A172 (cell line): ENCODE measurements at regions not wholly inside any gene's neighbourhood (a gene's known extent, or its start where the extent isn't known, plus 50 kb on each side); places are given as distances from the start of the nearest gene placed in this dataset.
A peak's percentile ranks its signal among the peaks of the same experiment; 100 is the strongest.

Source experiments
- DNase-seq: peaks from one replicate; pipeline ENCODE4 v3.0.0-alpha.2; 2015; ENCODE audit warnings: low spot score

- DNase-seq, result peak; percentile 9
These were observed 169.3 kb upstream of the LRRN1 start for GRCh38 chr3:3629911-3630310.

DNA sequence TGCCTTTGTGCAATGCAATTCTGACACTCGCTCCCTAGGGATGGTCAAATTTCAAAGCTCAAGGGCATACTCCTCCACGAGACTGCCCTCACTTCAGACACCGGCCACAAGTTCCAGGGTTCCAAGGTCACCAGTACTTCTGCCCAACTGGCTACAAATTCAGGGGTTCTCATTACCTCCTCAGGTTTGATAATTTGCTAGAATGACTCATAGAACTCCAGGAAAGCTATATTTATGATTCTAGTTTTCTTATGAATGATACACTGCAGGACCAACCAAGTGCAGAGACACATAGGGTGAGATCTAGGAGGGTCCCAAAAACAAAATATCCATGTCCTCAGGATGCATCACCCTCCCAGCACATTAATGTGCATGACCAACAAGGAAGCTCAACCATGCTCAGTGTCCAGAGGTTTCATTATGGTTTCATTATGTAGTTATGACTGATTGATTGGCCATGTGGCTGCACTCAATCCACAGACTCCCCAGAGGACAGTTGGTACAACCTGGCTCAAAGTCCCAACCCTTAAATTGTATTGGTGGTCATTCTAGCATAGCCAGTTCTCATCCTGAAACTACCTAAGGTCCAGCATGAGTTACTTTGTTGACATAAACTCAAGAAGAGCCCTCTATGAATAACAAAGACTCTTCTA is 170.4 kb upstream of the LRRN1 start:
- no peak for DNase-seq

DNA sequence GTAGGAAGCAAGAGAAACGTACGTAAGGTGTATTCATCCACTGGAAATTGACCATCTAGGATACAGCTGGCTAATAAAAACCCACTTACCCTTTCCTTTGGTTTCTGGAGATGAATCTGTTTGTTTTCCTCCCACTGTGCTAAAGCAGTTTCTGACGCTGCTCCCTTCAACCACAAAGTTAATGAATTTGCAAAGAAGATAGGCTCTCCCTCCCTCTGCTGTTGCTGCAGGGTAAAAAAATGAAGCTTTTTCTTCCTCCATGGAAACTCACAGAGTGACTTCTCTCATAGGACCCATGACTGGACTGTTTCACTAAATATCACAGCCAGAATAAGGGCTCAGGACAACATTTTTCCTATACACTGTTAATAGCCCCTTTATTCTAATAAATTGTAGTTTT is 172.1 kb upstream of the LRRN1 start:
- DNase-seq, result no peak

DNA sequence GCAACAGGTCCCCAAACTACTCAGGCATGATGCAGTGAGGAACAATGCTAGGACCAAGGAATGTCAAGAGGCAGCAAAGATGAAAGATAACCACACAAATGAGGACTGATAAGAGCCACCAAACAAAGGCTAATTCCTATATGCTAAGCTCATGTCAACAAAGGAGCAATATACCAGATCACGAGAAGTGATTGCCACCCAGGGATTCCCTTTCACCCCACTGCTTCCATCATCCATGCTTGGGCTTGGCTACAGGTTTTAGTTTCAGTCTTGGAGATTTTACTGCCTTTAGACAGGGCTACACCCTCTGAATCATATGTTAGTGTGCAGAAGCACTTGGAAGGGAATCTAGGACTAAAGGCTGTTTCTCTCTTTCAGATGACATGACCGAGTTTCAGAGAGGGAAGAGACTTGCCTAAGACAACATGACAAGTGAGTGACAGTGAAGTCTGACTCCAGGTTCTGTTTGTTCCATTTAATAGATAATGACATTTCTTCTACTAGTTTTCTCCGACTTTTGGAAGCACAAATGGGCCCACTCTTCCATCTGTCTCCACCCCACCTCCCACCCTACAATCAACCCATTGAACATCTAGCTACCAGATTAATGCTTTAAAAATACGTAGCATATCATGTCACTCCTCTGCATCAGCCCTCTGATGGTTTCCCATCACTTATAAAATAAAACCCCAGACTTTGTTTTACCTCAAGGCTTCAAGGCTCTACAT is 173.5 kb upstream of the LRRN1 start:
- no peak for DNase-seq

DNA sequence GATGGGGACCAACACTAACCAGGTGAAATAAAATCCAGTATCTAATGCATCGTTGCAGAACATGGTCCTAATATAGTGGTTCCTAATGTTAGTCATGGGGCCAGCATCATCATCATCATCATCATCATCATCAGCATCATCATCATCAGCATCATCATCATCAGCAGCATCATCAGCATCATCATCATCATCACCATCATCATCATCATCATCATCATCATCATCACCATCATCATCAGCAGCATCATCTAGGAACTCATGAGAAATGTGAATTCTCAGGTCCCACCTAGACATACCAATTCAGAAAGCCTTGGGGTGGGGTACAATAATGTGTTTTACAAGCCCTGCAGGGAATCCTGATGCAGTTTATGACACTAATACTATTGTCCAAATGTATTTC is 179.4 kb upstream of the LRRN1 start:
- no peak for DNase-seq

DNA sequence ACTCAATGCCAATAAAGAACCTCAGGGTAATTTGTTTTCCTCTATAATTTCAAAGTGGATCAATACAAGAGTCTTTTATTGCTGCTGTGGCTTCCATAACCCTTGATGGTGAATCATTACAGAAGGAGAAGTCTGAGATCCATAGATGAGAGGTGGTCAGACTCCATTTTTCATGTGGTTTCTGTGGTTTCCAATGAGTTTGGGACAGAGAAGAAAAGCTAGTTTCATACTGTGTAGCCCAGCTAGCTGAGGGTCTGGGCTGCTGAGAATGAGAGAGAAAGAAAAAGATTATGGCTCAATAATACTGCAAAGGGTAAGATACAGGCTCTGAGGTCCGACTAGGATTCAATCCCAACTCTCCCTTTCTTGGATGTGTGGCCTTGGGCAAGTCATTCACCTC is 180.6 kb upstream of the LRRN1 start:
- DNase-seq, result no peak

GRCh38 chr3:3615533-3615932 is 183.7 kb upstream of the LRRN1 start:
- peak; percentile 58 for DNase-seq

DNA sequence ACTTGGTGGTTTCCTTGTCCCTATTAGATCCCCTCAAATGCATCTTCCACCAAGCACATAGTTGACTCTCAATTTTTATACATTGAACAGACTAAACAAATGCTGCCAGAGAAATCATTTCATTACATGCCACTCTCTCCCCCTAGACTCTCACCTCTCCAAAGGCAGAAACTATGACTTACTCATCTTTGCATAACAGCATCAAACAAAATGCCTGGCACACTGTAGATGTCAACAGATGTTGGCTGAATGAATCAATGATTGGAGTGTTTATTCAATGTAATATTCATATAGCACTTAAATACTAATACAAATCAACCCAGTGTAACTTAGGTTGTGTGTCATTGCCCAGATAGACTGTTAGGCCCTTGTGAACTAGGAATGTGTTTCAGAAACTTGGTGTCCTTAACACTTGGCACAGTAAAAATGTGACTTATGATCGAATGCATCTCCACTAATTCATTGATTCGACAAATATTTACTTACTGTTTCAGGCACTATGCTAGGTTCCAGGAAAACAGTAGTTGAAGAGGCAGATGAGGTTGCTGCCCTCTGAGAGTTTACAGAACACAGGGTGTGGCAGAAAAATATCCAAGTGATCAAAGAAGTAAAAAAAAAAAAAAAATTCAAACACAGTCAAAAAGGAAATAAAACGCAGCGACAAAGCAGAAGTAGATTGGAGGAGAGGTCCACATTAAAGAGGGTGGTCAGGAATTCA is 188.5 kb upstream of the LRRN1 start:
- DNase-seq, result no peak

GRCh38 chr3:3606321-3606720 is 192.9 kb upstream of the LRRN1 start:
- no peak for DNase-seq

GRCh38 chr3:3605226-3605625 is 194.0 kb upstream of the LRRN1 start:
- DNase-seq, result no peak

- DNase-seq, result peak; percentile 38
These were observed 195.9 kb upstream of the LRRN1 start for GRCh38 chr3:3603351-3603750.

- no peak for DNase-seq
These were observed 198.4 kb upstream of the LRRN1 start for GRCh38 chr3:3600665-3601340.

DNA sequence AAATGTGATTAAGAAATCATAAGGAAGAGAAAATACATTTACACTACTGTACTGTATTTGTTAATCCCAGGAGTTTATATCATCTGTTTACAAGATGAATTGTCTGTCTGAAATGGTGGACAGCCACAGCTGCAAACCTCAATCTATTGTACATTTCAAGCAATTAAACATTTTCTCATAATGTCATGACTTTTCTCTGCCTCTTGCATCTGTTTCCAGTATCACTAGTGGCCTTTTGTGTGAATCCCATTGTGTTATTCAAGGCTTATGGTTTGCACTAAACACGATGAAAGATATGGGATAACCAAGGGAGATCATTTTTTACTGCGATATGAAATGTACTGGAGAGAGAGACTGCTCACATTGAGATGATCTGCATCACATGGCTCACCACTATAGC is 200.2 kb upstream of the LRRN1 start:
- DNase-seq, result no peak

DNA sequence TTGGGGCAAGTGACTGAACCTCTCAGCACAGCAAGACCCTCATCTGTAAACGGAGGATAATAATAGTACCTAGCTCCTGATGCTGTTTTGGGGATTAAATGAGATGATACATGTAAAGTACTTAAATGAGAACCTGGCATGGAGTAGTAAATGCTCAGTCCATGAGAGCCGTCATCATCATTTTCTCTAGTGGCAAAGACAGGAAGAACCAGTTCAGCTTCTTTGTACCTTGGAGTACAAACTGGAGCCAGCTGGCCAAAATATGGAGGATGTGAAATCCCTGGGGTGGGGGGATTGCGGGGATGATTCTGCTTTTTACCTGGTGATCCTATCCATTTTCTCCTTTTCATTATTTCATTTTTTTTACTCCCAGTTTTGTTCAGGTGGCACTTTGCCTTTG is 204.2 kb upstream of the LRRN1 start:
- no peak for DNase-seq

GRCh38 chr3:3589715-3590130 is 209.5 kb upstream of the LRRN1 start:
- no peak for DNase-seq

GRCh38 chr3:3587647-3587972 is 211.6 kb upstream of the LRRN1 start:
- DNase-seq, result no peak

GRCh38 chr3:3586843-3587646 is 212.2 kb upstream of the LRRN1 start:
- no peak for DNase-seq

DNA sequence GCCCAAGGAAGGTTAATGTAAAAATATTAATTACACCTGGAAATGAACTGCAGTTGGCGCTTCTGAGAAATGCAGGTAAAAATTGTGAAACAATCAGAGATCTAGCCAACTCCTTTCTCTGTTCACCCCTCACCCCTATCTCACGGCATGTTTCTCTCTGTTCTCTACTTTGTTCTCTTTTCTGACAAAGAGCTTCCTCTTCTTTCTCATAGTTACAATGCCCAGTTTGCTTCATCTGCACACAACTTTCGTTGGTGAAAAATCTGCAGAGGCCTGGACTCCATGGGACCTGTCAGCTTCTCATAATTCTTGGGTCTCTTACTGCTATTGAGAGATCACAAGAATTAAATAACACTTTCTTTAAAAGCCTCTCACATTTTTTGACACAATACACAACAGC is 212.9 kb upstream of the LRRN1 start:
- no peak for DNase-seq

DNA sequence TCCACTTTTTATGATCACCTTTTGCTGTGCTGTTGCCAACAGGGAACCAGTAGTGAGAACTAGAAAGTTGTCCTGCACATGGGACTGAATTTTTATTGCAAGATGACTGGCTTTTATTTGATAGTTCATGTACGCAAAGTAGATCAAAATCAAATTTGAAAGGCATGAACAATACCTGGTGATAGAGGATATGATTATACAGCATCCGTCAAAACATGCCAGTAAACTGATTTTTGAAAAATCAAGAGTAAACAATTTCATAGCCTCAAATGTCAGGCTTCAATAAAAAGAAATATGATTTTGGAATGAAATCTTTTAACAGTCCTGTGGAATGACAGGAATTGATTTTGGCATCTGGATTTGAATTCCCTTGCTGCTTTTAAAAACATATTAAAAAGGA is 219.6 kb upstream of the LRRN1 start:
- no peak for DNase-seq

DNA sequence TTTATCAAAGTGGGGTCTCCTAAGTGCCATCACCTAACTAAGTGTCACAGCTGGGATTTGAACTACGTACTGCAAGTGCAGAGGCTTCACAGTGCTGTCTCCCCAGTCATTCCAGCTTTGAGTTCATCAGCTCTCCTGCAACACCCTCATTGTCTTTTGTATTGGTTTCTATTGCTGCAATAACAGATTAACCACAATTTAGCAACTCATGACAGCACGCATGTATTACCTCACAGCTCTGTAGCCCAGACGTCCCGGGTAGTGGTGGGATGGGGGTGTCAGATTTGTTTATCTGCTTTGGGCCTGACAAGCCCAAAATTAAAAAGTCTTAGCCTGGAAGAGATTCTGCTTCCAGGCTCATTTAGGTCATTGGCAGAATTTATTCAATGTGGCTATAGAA is 220.5 kb upstream of the LRRN1 start:
- no peak for DNase-seq

DNA sequence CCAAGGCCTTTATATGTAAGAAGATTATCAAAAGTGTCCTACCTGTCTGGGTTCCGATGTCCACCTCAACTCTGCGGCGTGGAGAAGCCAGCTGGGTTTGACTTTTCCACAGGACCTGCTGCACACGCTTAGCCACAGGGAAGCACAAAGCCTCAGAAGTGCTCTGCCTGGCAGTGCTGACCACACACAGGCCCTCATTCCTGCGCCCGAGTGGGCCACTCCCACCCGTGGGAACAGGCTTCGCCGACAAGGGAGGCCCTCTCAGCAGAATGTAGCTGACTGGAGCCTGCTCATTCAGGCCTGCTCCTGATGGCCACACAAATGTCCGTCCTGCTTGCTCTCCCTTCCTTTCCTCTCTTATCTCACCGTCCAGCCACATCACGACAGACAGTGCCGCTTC is 221.4 kb upstream of the LRRN1 start:
- DNase-seq, result no peak

- no peak for DNase-seq
These were observed 225.9 kb upstream of the LRRN1 start for GRCh38 chr3:3573341-3573740.
